Prostate gland (tissue), 2 donors: ENCODE measurements at regions not wholly inside any gene's neighbourhood (a gene's known extent, or its start where the extent isn't known, plus 50 kb on each side); places are given as distances from the start of the nearest gene placed in this dataset.

Experiments used
- CTCF ChIP-seq, 4 experiments: fragments of 200-600 bp in 2 of 4; fragments of 450-650 bp in 2 of 4; sonication (generic) in 2 of 4; IDR thresholded peaks; 1 replicate in 3 of 4; 2 replicates in 1 of 4; pipeline ENCODE4 v1.5.1; 2016 to 2019; ENCODE audit warnings: antibody characterized with exemption in 4 of 4, mild to moderate bottlenecking in 2 of 4, moderate library complexity in 2 of 4
- POLR2A ChIP-seq: fragments of 450-650 bp; IDR thresholded peaks from one replicate; pipeline ENCODE4 v1.6.1; 2016; ENCODE audit warnings: antibody characterized with exemption, mild to moderate bottlenecking

GRCh38 chr3:78344918-78345317, 1305.0 kb downstream of the ROBO2 start:
- TF ChIP-seq CTCF (IDR thresholded peaks at IDR 0.05): no peak
- no peak for TF ChIP-seq POLR2A
